ENCODE measurements at regions not wholly inside any gene's neighbourhood (a gene's known extent, or its start where the extent isn't known, plus 50 kb on each side); places are given as distances from the start of the nearest gene placed in this dataset.

GRCh38 chrX:45830343-45830742 lies 629.7 kb upstream of the DIPK2B start:
- TF ChIP-seq CTCF (IDR thresholded peaks at IDR 0.05; ENCODE audit: borderline replicate concordance, extremely low read depth, low read length, poor library complexity, severe bottlenecking) = no peak
- TF ChIP-seq EZH2 (IDR thresholded peaks at IDR 0.05; ENCODE audit: borderline replicate concordance, low read depth, low read length, severe bottlenecking) = no peak
